ENCODE measurements at regions not wholly inside any gene's neighbourhood (a gene's known extent, or its start where the extent isn't known, plus 50 kb on each side); places are given as distances from the start of the nearest gene placed in this dataset.

DNA sequence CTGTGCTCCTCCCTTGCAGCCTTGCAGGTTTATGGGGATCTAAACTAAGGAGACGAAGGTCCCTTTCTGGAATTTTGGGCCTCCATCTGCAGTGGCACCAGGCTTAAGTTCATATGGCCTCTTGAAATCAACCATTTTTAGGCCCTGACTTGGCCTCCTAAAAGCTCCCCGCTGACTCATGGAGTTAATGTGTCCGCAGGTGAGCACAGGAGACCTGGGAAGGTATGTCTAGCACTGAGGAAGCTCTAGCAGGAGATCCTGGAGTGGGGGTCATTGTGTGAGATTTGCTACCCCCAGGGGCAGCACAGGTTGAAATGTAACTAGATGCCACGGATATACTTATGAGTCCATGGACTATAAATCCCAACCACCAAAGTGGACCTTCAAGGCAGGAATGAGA lies 95.9 kb upstream of the CELF4 start:
- DNase-seq, result no peak
- in situ Hi-C loops (cut with MboI; ENCODE audit: low pct_unique_long_range_greater_than_20kb, low sequenced_read_pairs), result no loop called here

DNA sequence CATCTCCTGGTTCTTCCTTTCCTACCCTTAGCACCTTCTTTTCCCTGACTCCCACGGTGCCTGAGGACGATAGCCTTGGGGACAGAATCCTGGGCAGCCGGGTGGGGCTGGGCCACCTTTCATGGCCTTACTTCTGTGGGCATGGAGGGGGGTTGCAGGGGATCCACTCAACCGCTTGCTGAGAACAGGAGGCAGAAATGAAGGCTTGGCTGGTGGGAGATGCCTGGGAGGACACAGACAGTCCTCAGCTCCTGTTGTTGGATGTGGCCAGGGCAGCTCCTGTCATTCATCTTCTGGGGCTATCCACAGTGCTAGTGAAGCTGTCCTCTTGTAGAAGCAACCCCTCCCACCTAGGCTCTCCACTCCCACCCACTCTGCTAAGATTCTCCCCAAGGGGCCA lies 95.5 kb upstream of the CELF4 start:
- in situ Hi-C loops (cut with MboI; ENCODE audit: low pct_unique_long_range_greater_than_20kb, low sequenced_read_pairs), result no loop called here
- no peak for DNase-seq

DNA sequence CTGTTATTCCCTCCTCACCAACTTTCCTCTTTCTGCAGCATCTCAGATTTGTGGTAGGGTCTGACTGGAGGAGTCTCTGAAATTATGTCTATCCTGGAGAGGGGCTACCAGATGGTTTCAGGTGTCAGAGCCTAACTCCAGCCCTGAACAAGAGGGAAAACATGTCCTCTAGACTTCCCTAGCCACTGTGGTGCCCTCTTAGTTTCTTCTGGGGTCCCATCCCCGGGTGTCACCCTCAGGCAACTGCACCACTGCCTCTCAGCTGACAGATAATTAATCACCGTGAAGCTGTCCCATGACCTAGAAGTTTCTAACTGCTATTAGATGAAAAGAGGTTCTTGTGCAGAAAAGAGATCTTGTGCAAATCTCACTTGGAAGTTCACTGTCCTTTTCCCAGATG lies 95.1 kb upstream of the CELF4 start:
- in situ Hi-C loops (cut with MboI; ENCODE audit: low pct_unique_long_range_greater_than_20kb, low sequenced_read_pairs), result no loop called here
- DNase-seq, result no peak

DNA sequence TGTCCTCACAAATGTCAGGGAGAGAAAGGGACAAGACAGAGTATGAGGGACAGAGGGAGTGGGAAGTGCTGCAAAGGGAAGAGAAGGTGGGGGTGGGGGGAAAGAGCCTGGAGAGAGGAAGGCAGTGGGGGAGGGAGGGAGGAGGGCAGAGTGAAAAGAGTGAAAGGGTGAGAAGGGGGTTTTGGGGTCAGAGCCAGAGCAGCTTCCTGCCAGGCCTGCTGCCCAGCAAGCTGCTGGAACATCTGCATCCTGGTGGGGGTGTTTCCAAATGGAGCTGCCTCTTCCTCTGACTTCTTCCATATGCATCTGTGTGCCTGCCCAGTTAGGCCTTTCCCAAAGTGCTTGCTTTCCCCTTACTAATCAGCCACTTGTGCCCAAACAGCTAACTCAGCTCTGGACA lies 94.3 kb upstream of the CELF4 start:
- in situ Hi-C loops (cut with MboI; ENCODE audit: low pct_unique_long_range_greater_than_20kb, low sequenced_read_pairs), result no loop called here
- DNase-seq, result no peak

DNA sequence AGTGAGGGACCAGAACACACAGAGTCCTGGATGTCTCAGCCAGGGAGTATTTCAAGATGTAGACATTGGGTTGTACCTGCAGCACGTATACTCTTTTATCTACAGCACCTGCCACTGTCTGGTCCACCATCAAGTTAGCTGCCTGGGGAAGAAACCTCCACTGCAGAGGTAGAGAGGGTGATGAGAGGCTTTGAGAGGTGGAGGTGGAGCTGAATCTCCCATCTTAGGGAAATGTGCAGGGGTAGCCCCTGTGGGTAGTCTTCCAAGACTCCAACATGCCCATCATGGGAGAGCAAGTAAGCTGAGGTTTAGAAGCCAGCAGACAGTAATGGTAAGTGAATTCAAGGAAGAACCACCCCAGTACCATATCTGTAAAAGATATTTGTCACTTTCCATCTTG lies 93.3 kb upstream of the CELF4 start:
- DNase-seq, result no peak
- in situ Hi-C loops (cut with MboI; ENCODE audit: low pct_unique_long_range_greater_than_20kb, low sequenced_read_pairs), result no loop called here

DNA sequence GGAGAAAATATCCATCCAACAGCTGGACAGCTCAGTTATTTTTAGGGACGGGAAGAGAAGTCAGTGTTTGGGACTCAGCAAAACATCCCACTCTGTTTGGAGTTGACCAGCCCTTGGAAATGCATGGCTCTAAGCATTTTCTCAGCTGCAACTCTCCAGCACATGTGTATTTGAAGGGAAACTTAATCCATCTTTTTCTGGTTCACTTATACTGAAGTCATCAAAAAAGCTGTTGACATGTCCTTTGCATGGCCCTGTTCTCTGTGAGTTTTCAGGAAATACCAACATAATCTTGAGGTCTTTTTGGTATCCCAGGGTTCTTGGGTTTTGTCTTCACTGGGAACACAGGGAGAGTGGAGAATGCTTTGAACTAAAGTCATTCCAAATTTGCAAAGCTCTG lies 91.9 kb upstream of the CELF4 start:
- in situ Hi-C loops (cut with MboI; ENCODE audit: low pct_unique_long_range_greater_than_20kb, low sequenced_read_pairs), result no loop called here
- no peak for DNase-seq

DNA sequence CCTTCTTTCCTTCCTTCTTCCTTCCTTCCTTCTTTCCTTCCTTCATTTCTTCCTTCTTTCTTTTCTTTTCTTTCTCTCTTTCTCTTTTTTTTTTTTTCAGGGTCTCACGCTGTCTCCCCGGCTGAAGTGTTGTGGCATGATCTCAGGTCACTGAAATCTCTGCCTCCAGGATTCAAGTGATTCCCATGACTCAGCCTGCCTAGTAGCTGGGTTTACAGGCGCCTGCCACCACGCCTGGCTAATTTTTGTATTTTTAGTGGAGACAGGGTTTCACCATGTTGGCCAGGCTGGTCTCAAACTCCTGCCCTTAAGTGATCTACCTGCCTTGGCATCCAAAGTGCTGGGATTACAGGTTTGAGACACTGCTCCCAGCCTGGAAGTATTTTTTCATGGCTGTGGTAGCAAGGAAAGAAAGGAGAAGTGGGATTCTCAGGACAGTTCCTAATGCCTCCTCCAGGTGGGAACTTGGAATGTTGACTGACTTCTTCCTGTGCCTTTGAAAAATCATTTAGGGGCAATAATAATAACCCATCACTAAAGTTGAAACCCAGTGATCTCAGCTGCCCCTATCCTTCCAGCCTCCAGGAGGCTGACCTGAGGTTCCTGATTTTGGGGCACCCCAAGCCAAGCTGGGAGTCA lies 89.3 kb upstream of the CELF4 start:
- in situ Hi-C loops (cut with MboI; ENCODE audit: low pct_unique_long_range_greater_than_20kb, low sequenced_read_pairs), result no loop called here

DNA sequence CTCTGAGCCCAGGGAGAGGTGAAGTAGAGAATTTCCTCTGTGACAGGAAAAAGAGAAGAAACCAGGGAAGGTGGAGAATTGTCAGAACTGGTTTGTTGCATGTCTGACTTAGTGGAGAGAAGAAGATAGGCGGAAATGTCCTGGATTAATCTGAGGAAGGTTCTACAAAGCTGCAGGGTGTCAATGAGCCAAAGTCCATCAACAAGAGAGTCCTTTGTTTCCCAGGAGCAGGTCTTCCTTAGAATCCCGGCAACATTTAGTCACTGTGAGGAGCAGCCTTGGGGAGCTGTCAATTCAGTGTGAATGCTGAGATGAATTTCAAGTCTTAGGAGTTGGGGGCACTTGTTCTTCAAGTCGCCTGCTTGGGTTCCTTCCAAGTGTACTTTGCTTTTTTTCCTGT lies 88.4 kb upstream of the CELF4 start:
- no peak for DNase-seq
- in situ Hi-C loops (cut with MboI; ENCODE audit: low pct_unique_long_range_greater_than_20kb, low sequenced_read_pairs), result no loop called here

More for the DNA sequence above, 89.3 kb upstream of the CELF4 start:
- no peak for DNase-seq

DNA sequence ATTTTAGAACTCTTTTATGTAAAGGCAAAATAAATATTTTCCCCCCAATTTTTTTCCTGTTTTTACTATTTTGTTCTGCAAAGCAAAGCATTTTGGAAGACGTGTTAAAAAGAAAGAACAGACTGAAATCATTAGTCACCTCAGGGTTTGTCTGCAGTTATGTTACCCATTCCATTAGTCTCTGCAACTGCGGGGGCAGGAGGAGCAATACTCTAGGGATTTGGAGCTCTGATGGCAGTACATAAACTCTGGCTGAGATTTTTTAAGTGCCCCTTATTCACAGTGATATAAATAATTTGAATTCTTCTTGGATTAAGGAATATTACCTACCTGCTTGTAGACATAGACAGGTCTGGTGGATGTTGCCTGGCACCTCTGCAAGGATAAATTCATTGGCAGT lies 88.0 kb upstream of the CELF4 start:
- DNase-seq, result no peak
- in situ Hi-C loops (cut with MboI; ENCODE audit: low pct_unique_long_range_greater_than_20kb, low sequenced_read_pairs), result no loop called here

DNA sequence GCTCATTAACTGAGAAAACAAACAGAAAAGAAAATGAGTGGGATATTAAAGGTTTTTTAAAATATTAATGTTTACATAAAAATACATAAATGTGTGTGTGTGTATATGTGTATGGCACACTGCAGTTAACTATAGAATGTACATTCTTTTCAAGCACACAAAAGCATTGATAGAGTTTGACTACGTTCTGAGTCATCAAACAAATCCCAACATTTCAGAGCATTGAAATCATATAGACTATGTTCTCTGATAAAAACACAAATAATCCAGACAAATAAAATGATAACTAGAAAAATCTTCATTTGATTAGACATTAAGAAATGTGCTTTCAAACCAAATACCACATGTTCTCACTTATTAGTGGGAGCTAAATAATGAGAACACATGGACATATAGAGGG lies 84.3 kb upstream of the CELF4 start:
- no peak for DNase-seq
- in situ Hi-C loops (cut with MboI; ENCODE audit: low pct_unique_long_range_greater_than_20kb, low sequenced_read_pairs), result no loop called here

DNA sequence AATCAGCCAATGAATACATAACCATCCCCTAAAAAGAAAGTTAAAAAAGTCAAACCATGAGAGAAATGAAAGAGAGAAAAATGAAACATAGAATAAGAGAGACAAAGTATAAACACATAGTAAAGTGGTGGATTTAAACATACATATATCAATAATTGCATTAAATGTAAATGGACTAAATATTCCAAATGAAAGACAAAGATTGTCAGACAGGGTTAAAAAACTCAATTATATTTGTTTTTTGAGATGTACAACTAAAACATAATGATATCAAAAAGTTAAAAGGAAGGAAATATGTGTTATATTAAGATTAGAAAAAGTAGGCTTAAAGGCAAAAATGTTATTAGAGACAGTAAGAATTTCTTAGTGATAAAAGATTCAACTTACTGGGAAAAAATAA lies 83.8 kb upstream of the CELF4 start:
- DNase-seq, result no peak
- in situ Hi-C loops (cut with MboI; ENCODE audit: low pct_unique_long_range_greater_than_20kb, low sequenced_read_pairs), result no loop called here

DNA sequence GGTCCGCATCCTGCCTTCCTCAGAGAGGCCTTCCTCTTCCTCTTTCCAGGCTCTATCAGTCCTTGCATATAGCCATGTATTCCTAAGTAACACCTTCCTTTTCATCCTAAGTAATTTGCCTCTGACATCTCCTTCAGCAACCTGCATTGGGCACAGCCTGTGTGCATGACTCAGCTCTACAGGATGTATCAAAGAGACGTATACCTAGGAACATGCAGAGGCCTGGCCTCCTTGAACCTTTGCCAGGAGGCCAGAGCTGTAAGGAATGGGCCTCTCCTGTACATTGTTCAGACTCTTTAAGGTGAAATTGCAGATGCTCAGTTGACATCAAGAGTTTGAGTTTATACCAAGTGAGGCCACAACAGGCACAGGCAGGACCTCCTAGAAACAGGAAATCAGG lies 76.0 kb upstream of the CELF4 start:
- no peak for DNase-seq
- in situ Hi-C loops (cut with MboI; ENCODE audit: low pct_unique_long_range_greater_than_20kb, low sequenced_read_pairs), result no loop called here

DNA sequence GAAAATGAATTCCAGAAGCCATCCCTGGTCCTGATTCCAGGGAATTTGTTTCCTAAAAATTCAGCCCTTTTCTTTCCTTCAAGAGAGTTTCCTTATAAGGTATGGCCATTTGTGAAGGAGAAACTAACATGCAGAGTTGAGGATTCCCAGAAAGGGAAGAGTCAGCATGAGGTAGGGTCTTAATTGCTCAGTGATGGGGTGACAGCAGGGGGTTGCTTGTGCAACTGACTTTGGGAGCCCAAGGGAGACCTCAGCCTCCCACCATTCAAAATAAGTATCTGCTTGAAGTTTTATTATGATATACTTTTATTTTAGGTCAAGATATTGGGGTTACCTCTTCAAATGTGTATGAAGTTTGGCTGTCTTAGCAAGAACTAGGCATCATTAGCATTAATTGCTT lies 74.9 kb upstream of the CELF4 start:
- in situ Hi-C loops (cut with MboI; ENCODE audit: low pct_unique_long_range_greater_than_20kb, low sequenced_read_pairs), result no loop called here
- DNase-seq, result no peak

DNA sequence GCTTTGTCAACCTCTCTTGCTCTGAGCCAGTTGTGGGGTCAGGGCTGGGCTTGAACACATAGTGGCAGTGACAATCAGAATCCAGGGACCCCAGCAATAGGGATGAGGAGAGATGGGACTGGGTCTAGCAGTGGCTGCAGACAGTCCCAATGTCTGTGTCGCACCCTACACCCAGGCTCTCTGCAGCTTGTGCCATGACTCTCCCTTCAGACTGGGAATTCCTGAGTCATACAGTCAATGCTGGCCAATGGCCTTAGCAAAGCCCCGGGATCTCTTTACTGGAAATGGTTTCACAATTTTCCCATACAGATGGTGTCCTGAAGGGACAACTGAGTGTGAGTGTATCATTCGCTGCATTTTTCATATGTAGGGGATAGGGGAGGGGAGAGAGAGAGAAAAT lies 74.2 kb upstream of the CELF4 start:
- DNase-seq, result no peak
- in situ Hi-C loops (cut with MboI; ENCODE audit: low pct_unique_long_range_greater_than_20kb, low sequenced_read_pairs), result no loop called here

DNA sequence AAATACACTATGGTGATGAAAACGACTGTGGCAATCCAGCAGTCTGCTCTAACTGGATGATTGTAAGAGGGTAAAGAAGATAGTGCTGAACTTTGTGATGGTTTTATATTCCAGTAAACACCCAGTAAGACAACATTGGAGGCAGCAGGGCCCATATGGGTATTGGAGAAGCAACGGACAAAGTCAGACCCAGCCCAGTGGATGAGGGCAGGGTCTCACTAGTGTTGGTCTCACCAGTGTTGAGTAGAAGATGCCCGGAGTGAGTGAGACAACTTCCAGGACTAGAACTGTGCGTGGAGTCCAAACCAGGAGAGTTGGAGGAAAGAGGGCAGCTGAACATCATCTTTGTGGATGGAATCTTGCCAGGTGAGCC lies 71.9 kb upstream of the CELF4 start:
- no peak for DNase-seq
- in situ Hi-C loops (cut with MboI; ENCODE audit: low pct_unique_long_range_greater_than_20kb, low sequenced_read_pairs), result no loop called here

DNA sequence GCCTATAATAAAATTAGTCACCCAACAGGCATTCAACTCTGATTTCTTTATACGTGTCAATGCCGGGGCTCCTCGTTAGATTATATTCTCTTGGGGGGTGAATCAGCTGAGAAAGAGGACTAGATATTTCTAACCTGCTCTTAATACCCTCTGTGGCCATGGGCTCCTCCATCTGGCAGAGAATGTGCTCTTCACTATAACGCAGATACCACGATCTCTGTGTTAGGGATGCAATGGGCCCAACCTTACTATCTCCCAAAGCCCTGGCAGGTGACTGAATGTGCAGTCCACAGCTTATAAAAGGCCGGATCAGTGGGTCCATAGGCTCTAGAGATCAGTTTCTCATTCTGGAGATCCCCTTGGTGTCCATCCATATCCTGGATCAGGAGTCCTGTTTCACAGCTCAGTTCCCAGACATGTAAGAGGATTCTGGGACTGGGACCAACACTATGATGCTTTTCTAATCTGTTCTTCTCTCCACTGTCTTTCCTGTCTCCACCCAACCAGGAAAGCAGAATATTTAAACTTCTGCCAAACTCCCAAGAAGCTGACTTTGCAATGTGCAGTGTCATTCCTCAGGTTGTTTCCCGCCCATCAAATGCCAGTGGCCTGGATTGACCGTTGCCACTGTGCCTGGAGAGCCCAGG lies 71.4 kb upstream of the CELF4 start:
- in situ Hi-C loops (cut with MboI; ENCODE audit: low pct_unique_long_range_greater_than_20kb, low sequenced_read_pairs), result no loop called here
- DNase-seq, result no peak

DNA sequence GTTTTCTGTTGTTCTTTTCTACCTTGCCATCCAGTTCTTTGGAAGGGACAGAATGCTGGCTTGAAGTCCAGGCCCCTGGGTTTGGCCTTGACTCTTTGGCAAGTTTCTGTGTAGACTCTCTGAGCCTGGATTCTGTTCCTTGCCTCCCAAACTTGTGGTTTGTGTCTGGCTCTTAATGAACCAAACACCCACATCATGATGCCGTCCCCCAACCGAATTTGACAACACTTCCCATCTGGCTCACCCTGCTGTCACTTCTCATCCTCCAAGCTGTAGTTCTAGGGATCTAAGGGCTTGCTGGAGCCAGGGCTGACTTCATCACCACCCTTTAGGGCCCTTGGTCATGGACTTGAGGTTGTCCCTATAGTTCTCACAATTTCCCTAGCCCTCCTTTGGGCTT lies 68.9 kb upstream of the CELF4 start:
- in situ Hi-C loops (cut with MboI; ENCODE audit: low pct_unique_long_range_greater_than_20kb, low sequenced_read_pairs), result no loop called here
- DNase-seq, result no peak

DNA sequence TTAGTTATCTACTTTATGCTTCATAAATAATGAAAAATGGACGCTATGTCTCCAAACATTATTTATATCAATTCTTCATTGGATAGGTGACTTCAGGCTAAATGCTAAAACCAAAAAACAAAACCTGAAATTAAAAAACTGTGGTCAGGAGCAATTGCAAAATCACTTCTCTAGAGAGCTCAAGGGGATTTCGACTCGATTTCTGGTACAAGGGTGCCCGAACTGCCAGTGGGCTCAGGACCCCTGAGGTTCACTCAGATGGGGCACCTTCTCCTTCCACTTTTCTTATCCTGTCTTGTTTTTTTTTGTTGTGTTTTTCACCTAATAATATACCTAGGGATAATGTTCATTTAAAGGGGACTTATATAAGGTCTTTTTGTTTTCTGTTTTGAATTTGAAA lies 65.8 kb upstream of the CELF4 start:
- in situ Hi-C loops (cut with MboI; ENCODE audit: low pct_unique_long_range_greater_than_20kb, low sequenced_read_pairs), result no loop called here
- no peak for DNase-seq

DNA sequence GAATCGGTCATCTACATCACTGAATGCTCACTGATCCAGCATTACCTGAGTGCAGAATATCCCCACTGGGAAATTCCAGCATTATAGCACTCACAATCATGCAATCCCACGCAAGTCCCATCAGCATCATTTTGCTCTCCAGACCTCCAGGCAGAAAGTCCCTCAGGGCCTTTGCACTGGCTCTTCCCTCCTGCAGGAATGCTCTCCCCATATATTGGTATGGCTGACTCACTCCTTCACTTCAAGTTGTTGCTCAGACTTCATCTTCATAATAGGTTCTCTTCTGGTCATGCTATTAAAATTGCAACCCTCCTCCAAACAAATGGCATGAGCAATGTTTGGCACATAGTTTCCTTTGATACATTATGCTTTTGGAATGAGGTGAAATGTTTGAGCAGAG lies 64.7 kb upstream of the CELF4 start:
- DNase-seq, result no peak
- in situ Hi-C loops (cut with MboI; ENCODE audit: low pct_unique_long_range_greater_than_20kb, low sequenced_read_pairs), result no loop called here

DNA sequence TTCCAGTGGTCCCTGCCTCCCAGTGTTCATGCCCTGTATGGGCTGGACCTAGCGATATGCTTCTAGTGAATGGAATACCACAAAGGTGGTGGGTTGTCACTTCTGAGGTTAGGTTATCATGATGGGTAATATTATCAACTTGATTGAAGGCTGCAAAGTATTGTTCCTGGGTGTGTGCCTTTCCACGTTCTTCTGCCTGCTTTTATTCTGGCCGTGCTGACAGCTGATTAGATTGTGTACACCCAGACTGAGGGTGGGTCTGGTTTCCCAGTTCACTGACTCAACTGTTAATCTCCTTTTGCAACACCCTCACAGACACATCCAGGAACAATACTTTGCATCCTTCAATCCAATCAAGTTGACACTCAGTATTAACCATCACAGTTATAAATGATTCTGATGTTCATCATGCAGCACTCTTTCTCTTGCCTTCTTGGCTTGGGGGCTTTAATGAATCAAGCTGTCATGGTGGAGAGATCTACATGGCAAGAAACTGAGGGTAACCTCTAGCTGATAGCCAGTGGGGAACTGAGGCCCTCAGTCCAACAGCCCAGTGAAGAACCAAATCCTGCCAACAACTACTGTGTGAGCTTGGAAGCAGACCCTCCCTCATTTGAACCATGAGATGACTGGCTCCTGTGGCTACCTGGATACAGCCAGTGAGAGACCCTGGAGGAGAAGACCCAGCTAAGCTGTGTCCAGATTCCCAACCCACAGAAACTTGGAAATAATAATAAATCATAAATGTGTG lies 63.0 kb upstream of the CELF4 start:
- in situ Hi-C loops (cut with MboI; ENCODE audit: low pct_unique_long_range_greater_than_20kb, low sequenced_read_pairs), result no loop called here
- DNase-seq, result no peak

DNA sequence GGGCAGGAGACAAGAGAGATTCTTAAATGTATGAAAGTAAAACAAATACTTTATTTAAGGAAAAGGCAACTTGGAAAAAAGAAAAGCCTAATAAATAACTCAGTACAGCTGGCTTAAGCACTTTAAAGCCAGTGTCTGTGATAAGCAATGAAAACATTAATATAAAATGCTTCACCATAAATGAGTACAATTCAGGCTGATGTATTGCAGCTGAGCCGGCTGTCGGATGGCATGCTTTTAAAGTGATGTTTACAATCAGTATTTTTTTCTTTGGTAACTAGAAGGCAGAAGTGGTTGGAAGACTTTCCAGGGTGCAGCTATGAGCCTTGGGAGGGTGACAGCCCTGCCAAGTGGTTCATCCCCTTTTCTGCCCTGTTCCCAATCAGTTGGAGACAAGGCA lies 58.7 kb upstream of the CELF4 start:
- no peak for DNase-seq
- in situ Hi-C loops (cut with MboI; ENCODE audit: low pct_unique_long_range_greater_than_20kb, low sequenced_read_pairs), result no loop called here
